ENCODE measurements at regions not wholly inside any gene's neighbourhood (a gene's known extent, or its start where the extent isn't known, plus 50 kb on each side); places are given as distances from the start of the nearest gene placed in this dataset.

GRCh38 chr5:103360475-103360874 lies 101.9 kb downstream of the MACIR start:
- H3K4me1 Mint-ChIP-seq = no peaks in the 10 kb centered on the region
- no peak overlapping the region for H3K4me3 Mint-ChIP-seq
- DNase-seq (ENCODE audit: low spot score in 2 of 2) = no peak
- no peak for ATAC-seq
- no peak overlapping the region for H3K27ac Mint-ChIP-seq
- H3K36me3 Mint-ChIP-seq = no peaks in the 10 kb centered on the region
- H3K9me3 Mint-ChIP-seq = no peaks in the 10 kb centered on the region

DNA sequence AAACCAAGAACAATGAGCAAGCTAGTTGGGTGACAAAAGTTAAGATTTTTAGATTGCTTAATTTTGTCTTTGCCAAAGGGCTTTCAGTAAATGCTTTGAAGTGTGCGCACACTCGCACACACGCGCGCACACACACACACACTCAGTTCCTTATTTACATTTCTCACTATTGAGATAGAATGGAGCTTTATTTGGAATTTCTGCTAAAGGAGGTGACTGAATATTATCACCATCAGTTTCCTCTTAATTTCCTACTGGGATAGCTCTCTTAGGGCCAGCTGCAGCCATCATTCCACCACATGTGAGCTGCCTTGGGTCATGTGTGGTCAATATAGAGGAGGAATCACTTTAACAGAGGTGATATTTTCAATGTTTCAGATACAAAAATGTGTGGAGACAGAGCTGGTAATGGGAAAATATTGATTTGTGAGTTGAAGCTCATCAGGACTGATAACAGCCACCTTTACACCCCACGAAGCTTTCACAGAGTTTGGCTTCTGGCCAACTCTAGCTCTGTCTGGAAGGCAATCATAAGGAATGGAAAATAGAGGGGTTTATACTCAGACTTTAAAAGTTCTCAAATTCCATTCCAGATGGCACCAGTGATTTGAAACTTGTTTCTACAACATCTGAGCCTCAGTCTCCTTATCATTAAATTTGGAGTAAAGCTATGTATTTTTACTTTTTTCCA lies 99.9 kb downstream of the MACIR start:
- ATAC-seq (no peak), DNase-seq (ENCODE audit: low spot score in 2 of 2) (no peak)
- H3K27ac Mint-ChIP-seq = no peak overlapping the region

GRCh38 chr5:103357636-103358035 lies 99.1 kb downstream of the MACIR start:
- Mint-ChIP-seq H3K4me1 (no peaks in the 10 kb centered on the region), H3K36me3 (no peaks in the 10 kb centered on the region), H3K9me3 (no peaks in the 10 kb centered on the region), H3K4me3 (no peak overlapping the region), H3K27ac (no peak overlapping the region)
- DNase-seq (ENCODE audit: low spot score in 2 of 2) (no peak), ATAC-seq (no peak)

More for the DNA sequence above, 99.9 kb downstream of the MACIR start:
- H3K9me3 Mint-ChIP-seq = no peaks in the 10 kb centered on the region
- H3K4me1 Mint-ChIP-seq = no peaks in the 10 kb centered on the region
- no peak overlapping the region for H3K4me3 Mint-ChIP-seq
- no peaks in the 10 kb centered on the region for H3K36me3 Mint-ChIP-seq

GRCh38 chr5:103356350-103357091 lies 98.0 kb downstream of the MACIR start:
- H3K27ac Mint-ChIP-seq = no peak overlapping the region
- no peaks in the 10 kb centered on the region for H3K36me3 Mint-ChIP-seq
- no peak overlapping the region for H3K4me3 Mint-ChIP-seq
- ATAC-seq (peak; percentile 86), DNase-seq (ENCODE audit: low spot score in 2 of 2) (no peak)
- no peaks in the 10 kb centered on the region for H3K4me1 Mint-ChIP-seq
- no peaks in the 10 kb centered on the region for H3K9me3 Mint-ChIP-seq

- Mint-ChIP-seq H3K27ac (no peak overlapping the region), H3K36me3 (no peaks in the 10 kb centered on the region), H3K4me1 (no peaks in the 10 kb centered on the region), H3K9me3 (no peaks in the 10 kb centered on the region), H3K4me3 (no peak overlapping the region)
- ATAC-seq = no peak
- DNase-seq (ENCODE audit: low spot score in 2 of 2) = no peak
Measured at GRCh38 chr5:103355579-103355978, 97.0 kb downstream of the MACIR start.

DNA sequence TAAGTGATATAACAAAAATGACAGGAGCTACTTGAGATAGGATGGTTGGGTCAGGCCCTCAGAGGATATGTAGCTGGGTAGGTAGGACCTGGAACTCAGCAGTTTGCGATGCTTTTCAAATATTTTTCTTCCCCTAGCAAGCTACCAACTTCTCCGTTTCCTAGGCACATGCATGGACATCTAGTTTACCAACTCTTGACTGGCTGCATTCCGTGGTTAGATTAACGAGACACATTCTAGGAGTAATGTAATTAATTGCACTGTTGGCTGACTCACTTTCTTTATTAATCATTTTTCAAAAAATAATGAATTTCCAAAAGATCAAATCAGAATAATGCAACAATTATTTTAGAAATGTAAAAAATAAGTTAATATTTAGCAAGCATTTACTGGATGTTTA lies 95.9 kb downstream of the MACIR start:
- H3K4me1 Mint-ChIP-seq = no peaks in the 10 kb centered on the region
- no peaks in the 10 kb centered on the region for H3K9me3 Mint-ChIP-seq
- no peaks in the 10 kb centered on the region for H3K36me3 Mint-ChIP-seq
- ATAC-seq = no peak
- H3K4me3 Mint-ChIP-seq = no peak overlapping the region
- H3K27ac Mint-ChIP-seq = no peak overlapping the region
- no peak for DNase-seq (ENCODE audit: low spot score in 2 of 2)

DNA sequence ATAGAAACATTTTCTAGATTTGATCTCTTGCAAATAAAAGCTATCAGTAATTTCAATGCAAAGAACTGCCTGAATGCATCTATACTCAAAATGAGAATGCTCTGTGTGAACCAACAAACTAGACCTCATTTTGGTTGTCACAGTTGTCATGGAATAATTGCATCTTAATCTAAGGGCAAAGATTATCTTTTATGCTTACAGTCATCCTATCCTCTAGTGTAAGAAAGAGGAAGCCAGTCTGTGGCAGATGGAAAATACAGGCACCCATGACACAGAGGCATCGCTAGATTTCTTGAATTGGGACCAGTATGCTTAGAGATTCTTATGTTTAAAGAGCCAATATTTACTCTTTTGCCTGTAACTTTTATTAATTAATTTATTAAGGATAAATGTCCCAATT lies 95.0 kb downstream of the MACIR start:
- ATAC-seq (peak; percentile 61), DNase-seq (ENCODE audit: low spot score in 2 of 2) (no peak)
- Mint-ChIP-seq H3K4me3 (no peak overlapping the region), H3K9me3 (no peaks in the 10 kb centered on the region), H3K36me3 (no peaks in the 10 kb centered on the region), H3K4me1 (no peaks in the 10 kb centered on the region), H3K27ac (no peak overlapping the region)

- Mint-ChIP-seq H3K9me3 (no peaks in the 10 kb centered on the region), H3K36me3 (no peaks in the 10 kb centered on the region), H3K4me1 (no peaks in the 10 kb centered on the region), H3K4me3 (no peak overlapping the region), H3K27ac (no peak overlapping the region)
- DNase-seq (ENCODE audit: low spot score in 2 of 2) (no peak), ATAC-seq (no peak)
Measured at GRCh38 chr5:103347716-103348423, 89.3 kb downstream of the MACIR start.

GRCh38 chr5:103346162-103346748 lies 87.7 kb downstream of the MACIR start:
- Mint-ChIP-seq H3K4me1 (no peaks in the 10 kb centered on the region), H3K9me3 (no peaks in the 10 kb centered on the region), H3K36me3 (no peaks in the 10 kb centered on the region), H3K4me3 (no peak overlapping the region), H3K27ac (no peak overlapping the region)
- no peak for DNase-seq (ENCODE audit: low spot score in 2 of 2)
- no peak for ATAC-seq

GRCh38 chr5:103345461-103345860 lies 86.9 kb downstream of the MACIR start:
- no peak for DNase-seq (ENCODE audit: low spot score in 2 of 2)
- ATAC-seq = no peak
- H3K4me1 Mint-ChIP-seq = no peaks in the 10 kb centered on the region
- no peak overlapping the region for H3K4me3 Mint-ChIP-seq
- no peak overlapping the region for H3K27ac Mint-ChIP-seq
- H3K9me3 Mint-ChIP-seq = no peaks in the 10 kb centered on the region
- no peaks in the 10 kb centered on the region for H3K36me3 Mint-ChIP-seq

- peak; percentile 98 for ATAC-seq
- no peak for DNase-seq (ENCODE audit: low spot score in 2 of 2)
- Mint-ChIP-seq H3K4me3 (no peak overlapping the region), H3K4me1 (no peaks in the 10 kb centered on the region), H3K27ac (no peak overlapping the region), H3K36me3 (no peaks in the 10 kb centered on the region), H3K9me3 (no peaks in the 10 kb centered on the region)
Measured at GRCh38 chr5:103340717-103341388, 82.3 kb downstream of the MACIR start.

DNA sequence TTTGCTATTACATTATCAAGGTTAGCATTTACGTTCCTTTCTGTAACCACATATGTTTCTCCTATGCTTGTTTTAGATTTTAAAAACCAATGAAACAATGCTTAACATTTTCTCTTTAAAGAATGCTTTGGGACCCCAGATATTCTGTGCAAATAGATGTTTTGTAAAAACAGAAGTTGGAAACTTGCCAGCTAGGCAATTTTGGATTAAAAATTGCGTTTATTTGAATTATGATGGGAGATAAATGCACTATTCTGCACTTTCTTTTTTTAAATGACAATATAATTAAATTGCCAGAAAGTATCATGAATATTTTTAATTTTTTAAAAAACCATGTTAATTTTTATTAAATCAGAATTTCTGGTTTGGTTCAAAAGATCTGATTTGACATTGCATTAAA lies 81.6 kb downstream of the MACIR start:
- no peaks in the 10 kb centered on the region for H3K4me1 Mint-ChIP-seq

GRCh38 chr5:103336941-103337340 lies 78.4 kb downstream of the MACIR start:
- Mint-ChIP-seq H3K4me3 (no peak overlapping the region), H3K9me3 (no peaks in the 10 kb centered on the region), H3K27ac (no peak overlapping the region), H3K4me1 (no peaks in the 10 kb centered on the region), H3K36me3 (no peaks in the 10 kb centered on the region)
- ATAC-seq (no peak), DNase-seq (ENCODE audit: low spot score in 2 of 2) (no peak)

More for the DNA sequence above, 81.6 kb downstream of the MACIR start:
- Mint-ChIP-seq H3K36me3 (no peaks in the 10 kb centered on the region), H3K27ac (no peak overlapping the region), H3K4me3 (no peak overlapping the region), H3K9me3 (no peaks in the 10 kb centered on the region)
- no peak for ATAC-seq
- DNase-seq (ENCODE audit: low spot score in 2 of 2) = no peak

DNA sequence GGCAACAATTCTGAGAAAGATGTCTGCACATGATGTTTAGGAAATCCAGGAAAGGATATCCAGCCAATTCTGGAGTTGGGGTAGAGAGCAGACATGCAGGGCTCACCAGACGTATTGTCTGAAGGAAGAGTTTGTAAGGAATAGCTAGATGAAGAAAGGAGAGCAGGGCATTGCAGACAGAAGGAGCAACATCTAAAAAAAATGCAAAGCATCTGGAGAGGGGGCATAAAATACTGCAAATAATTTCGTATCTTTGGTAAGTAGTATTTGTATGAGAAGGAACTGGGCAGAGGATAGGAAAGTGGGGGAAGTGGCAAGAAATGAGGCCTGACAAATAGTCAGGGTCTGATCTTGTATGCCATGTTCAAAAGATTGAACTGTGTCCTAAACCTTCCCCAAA lies 74.8 kb downstream of the MACIR start:
- no peaks in the 10 kb centered on the region for H3K36me3 Mint-ChIP-seq
- DNase-seq (ENCODE audit: low spot score in 2 of 2) (no peak), ATAC-seq (no peak)
- H3K4me3 Mint-ChIP-seq = no peak overlapping the region
- H3K4me1 Mint-ChIP-seq = no peaks in the 10 kb centered on the region
- H3K9me3 Mint-ChIP-seq = no peaks in the 10 kb centered on the region
- H3K27ac Mint-ChIP-seq = no peak overlapping the region

DNA sequence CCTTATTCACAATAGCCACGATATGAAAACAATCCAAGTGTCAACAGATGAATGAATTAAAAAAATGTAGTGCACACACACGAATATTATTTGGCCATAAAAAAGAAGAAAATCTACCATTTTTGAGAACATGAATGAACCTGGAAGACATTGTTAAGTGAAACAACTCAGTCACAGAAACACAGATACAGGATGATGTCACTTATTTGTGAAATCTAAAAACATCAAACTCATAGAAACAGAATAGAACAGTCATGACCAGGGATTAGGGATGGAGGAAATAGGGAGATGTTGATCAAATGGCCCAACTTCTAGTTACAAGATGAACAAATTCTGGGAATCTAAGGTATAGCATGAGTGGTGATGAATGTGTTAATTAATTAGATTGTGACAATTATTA lies 72.3 kb downstream of the MACIR start:
- Mint-ChIP-seq H3K27ac (no peak overlapping the region), H3K36me3 (no peaks in the 10 kb centered on the region), H3K4me1 (no peaks in the 10 kb centered on the region), H3K4me3 (no peak overlapping the region), H3K9me3 (no peaks in the 10 kb centered on the region)
- DNase-seq (ENCODE audit: low spot score in 2 of 2) (no peak), ATAC-seq (no peak)

Data from stimulated activated effector memory CD8-positive, alpha-beta T cell treated with anti-CD3 and anti-CD28 coated beads, Interleukin-12 subunit alpha, Interleukin-12 subunit beta, amount 100 ng/mL, for 72 hours (primary cell).